Activated CD4-positive, alpha-beta T cell treated with anti-CD3 and anti-CD28 coated beads, Interleukin-2, amount 10 ng/mL, durations not matched to agents 7 days and 5 days (primary cell): ENCODE measurements at regions not wholly inside any gene's neighbourhood (a gene's known extent, or its start where the extent isn't known, plus 50 kb on each side); places are given as distances from the start of the nearest gene placed in this dataset.
"Not testable (repeated sequence)": the region's sequence is repeated elsewhere in the genome, so short reads cannot be mapped to it uniquely, and the experiment has no call there.

Experiments
- CTCF ChIA-PET: fragments of 350-600 bp; sonication (Branson Sonifier 250); formaldehyde crosslinking; loops from one replicate; lab custom pipeline; 2021; ENCODE audit warnings: antibody characterized with exemption; lab: Charles Lee
- POLR2A ChIA-PET: fragments of 350-600 bp; sonication (Branson Sonifier 250); formaldehyde crosslinking; loops from one replicate; lab custom pipeline; 2021; ENCODE audit warnings: antibody characterized with exemption; lab: Charles Lee
- DNase-seq: peaks from one replicate; pipeline ENCODE4 v3.0.0-alpha.2; 2020
- H3K27ac Mint-ChIP-seq: one replicate; pipeline ENCODE4 v1.8.0; 2021; ENCODE audit warnings: mild to moderate bottlenecking, moderate library complexity, mixed read lengths
- H3K27me3 Mint-ChIP-seq: one replicate; pipeline ENCODE4 v1.8.0; 2021; ENCODE audit warnings: mixed read lengths
- H3K36me3 Mint-ChIP-seq: one replicate; pipeline ENCODE4 v1.8.0; 2021; ENCODE audit warnings: low read depth, mixed read lengths
- H3K4me1 Mint-ChIP-seq: one replicate; pipeline ENCODE4 v1.8.0; 2021; ENCODE audit warnings: mixed read lengths
- H3K4me3 Mint-ChIP-seq: one replicate; pipeline ENCODE4 v1.8.0; 2021; ENCODE audit warnings: mild to moderate bottlenecking, moderate library complexity, mixed read lengths
- H3K9me3 Mint-ChIP-seq: one replicate; pipeline ENCODE4 v1.8.0; 2021; ENCODE audit warnings: mixed read lengths

DNA sequence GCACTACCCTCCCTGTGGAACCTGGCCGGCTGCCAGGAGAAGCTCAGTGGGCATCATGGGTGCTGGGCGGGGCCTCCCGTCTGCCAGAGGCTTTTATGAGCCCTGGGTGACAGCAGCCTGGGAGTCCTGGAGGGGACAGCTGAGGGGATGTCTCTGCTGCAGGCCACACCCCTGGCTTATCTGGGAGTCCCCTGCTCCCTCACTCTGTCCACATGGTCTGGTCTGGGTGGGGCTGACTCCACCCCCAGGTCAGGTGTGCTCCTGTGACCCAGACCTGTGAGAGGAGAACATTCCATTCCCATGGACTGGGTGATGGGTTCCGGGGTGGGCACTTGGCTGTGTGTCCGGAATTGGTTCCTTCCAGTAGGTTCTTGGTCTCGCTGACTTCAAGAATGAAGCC is 369.3 kb upstream of the SFSWAP start:
- H3K27me3 Mint-ChIP-seq, H3K4me1 Mint-ChIP-seq, DNase-seq, H3K4me3 Mint-ChIP-seq, CTCF ChIA-PET, H3K9me3 Mint-ChIP-seq, H3K36me3 Mint-ChIP-seq, H3K27ac Mint-ChIP-seq, POLR2A ChIA-PET: not testable (repeated sequence)

DNA sequence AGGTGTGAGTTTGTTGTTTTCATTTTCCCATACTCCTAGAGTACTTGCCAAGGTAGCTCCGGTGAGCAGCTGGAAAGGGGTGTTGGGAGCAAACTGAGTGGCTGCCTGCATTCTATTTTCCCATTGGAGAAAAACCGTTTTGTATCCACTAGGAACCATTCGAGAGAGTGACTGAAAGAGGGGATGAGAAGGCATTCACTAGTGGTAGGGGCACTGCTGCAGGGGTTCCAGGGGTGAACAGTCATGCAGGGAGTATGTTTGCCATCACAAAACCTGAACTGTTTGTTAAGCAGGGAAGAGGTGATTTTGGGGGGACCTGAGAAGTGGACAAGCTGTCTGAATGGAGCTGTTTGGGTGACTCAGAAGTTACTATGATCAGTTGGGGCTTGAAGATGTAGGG is 367.5 kb upstream of the SFSWAP start:
- H3K9me3 Mint-ChIP-seq, H3K36me3 Mint-ChIP-seq, DNase-seq, H3K27me3 Mint-ChIP-seq, POLR2A ChIA-PET, H3K27ac Mint-ChIP-seq, H3K4me1 Mint-ChIP-seq, CTCF ChIA-PET, H3K4me3 Mint-ChIP-seq: not testable (repeated sequence)

DNA sequence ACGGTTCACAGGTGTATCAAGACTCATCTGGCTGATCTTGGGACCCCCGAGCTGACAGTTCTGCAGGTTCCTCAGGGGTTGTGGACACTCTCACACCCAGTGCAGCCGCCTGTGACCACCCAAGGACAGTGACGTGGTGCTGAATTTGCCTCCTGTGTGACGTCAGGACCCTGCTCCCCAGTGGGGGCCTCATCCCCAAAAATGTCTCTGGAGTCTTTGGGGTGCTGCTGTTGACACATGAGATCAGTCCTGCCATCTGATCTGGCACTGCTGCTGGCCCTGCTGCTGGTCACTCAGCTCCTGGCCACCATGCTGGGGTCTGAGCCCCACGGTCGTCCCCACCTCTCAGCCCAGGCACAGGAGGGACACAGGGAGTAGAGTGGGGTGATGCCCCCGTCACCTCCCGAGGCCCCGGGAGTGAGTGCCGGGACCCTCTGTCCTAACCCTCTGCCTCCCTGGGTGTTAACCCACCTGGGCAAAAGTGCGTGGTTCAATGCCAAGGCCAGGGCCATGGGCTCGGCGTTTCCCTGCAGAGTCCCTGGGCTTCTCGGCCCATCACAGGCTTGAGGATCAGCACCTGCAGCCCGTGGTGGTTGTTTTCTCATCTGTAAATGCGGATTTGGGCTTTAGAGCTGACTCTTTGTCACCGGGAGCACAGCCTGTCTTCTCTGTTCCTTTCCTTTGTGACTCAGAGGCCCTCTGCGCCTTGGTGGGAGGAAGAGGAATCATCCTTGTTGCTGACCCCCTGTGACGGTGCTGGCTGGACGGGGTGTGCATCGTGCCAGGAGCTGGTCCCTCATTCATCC is 366.0 kb upstream of the SFSWAP start:
- POLR2A ChIA-PET, H3K4me3 Mint-ChIP-seq, CTCF ChIA-PET, H3K4me1 Mint-ChIP-seq, H3K27me3 Mint-ChIP-seq, H3K36me3 Mint-ChIP-seq, H3K9me3 Mint-ChIP-seq, DNase-seq, H3K27ac Mint-ChIP-seq: not testable (repeated sequence)

DNA sequence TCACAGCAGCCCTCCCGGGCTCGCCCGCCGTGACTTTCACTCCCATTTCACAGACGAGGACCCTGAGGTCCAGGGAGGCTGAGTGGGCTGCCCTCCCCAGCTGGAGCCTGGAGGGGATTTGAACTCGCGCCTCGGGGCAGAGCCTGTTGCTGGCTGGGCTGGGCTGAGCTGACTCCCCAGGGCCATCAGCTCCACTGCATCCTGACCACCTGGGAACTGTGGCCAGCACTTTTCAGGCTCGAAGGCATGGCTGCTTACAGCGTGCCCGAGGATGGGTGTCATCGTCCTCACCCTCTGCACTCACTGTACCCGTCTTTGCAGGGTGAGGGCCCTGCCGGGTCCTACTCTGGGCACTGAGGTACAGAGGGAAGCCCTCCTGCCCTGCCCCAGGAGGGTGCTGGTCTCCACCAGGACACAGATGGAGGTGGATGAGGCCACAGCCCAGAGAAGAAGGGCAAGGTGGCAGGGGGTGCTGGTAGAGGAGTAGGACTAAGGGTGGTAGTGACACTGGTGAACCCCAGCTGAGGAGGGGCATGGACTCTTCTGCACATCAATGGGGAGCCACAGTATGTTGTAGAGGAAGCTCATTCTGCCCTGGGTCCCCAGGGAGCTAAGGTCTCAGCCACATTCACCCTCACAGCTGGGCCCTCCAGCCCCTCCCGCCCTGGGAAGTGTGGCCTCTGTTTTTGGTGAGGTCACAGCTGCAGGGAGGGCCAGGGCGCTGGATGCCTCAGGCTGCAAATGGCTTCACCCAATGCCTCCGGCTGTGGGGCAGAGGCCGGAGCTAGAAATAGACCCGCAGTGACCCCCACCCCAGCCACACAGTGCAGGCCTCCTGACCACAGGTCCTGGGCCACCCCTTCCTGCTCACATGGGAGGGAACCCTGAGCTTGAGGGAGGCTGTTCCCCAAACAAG is 365.1 kb upstream of the SFSWAP start:
- no peak overlapping the region for H3K27ac Mint-ChIP-seq
- no peaks in the 10 kb centered on the region for H3K36me3 Mint-ChIP-seq
- no peaks in the 10 kb centered on the region for H3K4me1 Mint-ChIP-seq
- no peaks in the 10 kb centered on the region for H3K27me3 Mint-ChIP-seq
- ChIA-PET POLR2A (no interaction called here), CTCF (no interaction called here)
- H3K9me3 Mint-ChIP-seq: no peaks in the 10 kb centered on the region
- no peak overlapping the region for H3K4me3 Mint-ChIP-seq
- no peak for DNase-seq

DNA sequence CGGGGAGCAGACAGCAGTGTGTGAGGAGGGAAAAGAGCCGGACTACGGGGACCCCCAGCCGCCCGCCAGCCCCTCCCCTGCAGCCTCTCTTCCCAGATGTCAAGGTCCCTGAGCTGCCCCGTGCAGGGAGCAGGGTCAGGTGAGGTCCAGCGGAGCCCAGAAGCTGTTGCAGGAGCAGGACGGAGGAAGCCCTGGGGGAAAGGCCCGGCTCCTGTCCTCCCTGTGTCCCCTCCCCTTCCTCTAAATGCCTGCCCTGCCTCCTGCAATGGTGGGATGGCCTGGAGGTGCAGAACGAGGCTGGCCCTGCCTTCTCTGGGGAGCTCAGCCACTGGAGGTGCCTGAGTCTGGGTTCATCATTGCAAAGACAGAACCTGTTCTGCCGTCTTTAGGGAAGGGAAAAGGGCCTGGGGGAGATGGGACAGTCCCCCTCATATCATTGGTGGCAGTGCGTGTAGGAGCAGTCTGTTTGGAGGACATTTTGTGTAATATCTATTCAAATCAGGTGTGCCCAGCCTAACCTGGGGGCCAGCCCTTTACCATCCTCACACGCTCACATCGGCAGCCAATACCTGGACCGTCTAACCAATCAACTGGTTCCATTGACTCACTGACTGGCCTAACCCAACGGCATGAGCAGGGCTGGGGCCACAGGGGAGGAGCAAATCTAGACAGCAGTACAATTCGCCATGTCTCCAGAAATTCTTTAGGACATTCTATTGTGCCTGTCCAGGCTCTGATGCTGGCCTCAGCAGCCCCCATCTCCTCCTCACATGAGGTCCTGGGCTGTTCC is 364.1 kb upstream of the SFSWAP start:
- Mint-ChIP-seq H3K36me3 (peaks cover 3% of the 10 kb centered on the region), H3K27me3 (no peaks in the 10 kb centered on the region), H3K4me1 (no peaks in the 10 kb centered on the region), H3K9me3 (no peaks in the 10 kb centered on the region), H3K27ac (no peak overlapping the region), H3K4me3 (no peak overlapping the region)
- CTCF ChIA-PET: no interaction called here
- no peak for DNase-seq
- POLR2A ChIA-PET: no interaction called here

DNA sequence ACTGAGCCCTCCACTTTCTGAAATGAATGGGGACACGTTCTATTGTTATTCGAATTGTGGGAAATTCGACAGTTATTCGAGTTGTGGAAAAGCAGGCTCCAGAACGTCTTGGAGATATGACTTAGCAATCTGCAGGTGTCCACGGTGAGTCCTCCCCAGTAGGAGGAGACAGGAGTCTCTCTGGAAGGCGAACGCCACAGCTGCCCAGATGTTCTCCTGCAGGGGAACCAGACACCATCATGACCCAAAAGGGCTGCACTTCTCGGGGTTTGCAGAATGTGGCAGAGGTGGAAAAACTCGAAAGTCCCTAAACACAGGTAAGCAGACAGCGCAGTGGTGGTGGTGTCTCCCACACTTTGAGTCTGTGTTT is 363.6 kb upstream of the SFSWAP start:
- Mint-ChIP-seq H3K4me1 (no peaks in the 10 kb centered on the region), H3K36me3 (peaks cover 3% of the 10 kb centered on the region), H3K9me3 (no peaks in the 10 kb centered on the region), H3K27ac (no peak overlapping the region), H3K4me3 (no peak overlapping the region), H3K27me3 (no peaks in the 10 kb centered on the region)
- ChIA-PET CTCF (no interaction called here), POLR2A (no interaction called here)
- no peak for DNase-seq

DNA sequence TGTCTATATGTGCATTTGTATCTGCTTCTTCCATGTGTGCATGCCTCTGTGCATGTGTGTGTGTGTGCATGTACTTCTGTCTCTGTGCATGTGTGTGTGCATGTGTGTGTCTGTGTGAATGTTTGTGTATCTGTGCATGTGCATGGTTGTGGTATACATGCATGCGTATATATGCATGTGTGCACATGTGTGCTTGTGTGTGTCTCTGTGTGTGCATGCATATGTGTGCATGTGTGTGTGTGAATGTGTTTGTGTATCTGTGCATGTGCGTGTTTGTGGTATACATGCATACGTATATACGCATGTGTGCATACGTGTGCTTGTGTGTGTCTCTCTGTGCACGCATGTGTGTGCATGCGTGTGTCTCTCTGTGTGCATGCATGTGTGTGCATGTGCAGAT is 363.2 kb upstream of the SFSWAP start:
- Mint-ChIP-seq H3K27me3 (no peaks in the 10 kb centered on the region), H3K9me3 (no peaks in the 10 kb centered on the region), H3K4me3 (no peak overlapping the region), H3K36me3 (peaks cover 3% of the 10 kb centered on the region), H3K27ac (no peak overlapping the region), H3K4me1 (no peaks in the 10 kb centered on the region)
- CTCF ChIA-PET: no interaction called here
- POLR2A ChIA-PET: no interaction called here
- no peak for DNase-seq

DNA sequence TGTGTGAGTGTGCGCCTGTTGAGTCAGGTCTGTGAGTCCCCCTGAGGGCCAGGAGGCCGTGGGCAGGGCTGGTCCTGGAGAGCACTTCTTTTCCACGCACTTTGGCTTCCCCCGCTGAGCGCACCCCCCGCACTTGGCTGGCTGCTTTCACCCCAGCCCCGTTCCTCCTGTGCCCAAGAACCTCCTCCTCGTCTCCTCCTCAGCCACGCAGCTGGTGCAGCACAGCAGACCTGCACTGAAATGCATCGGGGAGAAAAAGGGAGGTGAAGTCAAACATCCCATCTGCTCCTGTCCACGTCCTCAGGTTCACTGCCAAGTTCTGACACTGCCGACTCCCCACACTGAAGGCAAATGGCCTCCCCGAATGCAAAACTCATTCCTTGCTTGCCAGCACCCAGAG is 362.7 kb upstream of the SFSWAP start:
- DNase-seq: no peak
- H3K27ac Mint-ChIP-seq: no peak overlapping the region
- POLR2A ChIA-PET: no interaction called here

DNA sequence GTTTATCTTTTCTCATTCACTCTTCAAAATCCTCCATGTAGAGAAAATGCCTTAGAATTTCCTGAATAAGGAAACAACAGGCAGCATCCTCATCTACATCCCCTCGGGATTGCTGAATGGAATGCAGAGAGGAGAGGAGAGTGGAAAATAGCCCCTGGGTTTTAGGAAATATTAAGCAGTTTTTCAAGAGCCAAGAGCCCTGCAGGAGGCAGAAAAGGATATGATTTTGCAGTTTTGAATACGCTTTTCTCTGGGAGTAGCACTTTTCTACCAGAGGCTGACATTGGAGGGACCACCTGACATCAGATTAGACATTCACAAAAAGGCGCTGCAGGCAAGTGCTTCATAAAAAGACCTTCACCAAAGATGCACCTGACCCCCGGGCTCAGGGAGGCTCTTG is 362.2 kb upstream of the SFSWAP start:
- Mint-ChIP-seq H3K9me3 (no peaks in the 10 kb centered on the region), H3K36me3 (peaks cover 3% of the 10 kb centered on the region), H3K4me3 (no peak overlapping the region), H3K27me3 (no peaks in the 10 kb centered on the region), H3K4me1 (no peaks in the 10 kb centered on the region), H3K27ac (no peak overlapping the region)
- ChIA-PET POLR2A (no interaction called here), CTCF (no interaction called here)
- no peak for DNase-seq

More for the DNA sequence above, 362.7 kb upstream of the SFSWAP start:
- no peaks in the 10 kb centered on the region for H3K27me3 Mint-ChIP-seq
- H3K9me3 Mint-ChIP-seq: no peaks in the 10 kb centered on the region
- CTCF ChIA-PET: no interaction called here
- H3K4me1 Mint-ChIP-seq: no peaks in the 10 kb centered on the region
- peaks cover 3% of the 10 kb centered on the region for H3K36me3 Mint-ChIP-seq
- H3K4me3 Mint-ChIP-seq: no peak overlapping the region

DNA sequence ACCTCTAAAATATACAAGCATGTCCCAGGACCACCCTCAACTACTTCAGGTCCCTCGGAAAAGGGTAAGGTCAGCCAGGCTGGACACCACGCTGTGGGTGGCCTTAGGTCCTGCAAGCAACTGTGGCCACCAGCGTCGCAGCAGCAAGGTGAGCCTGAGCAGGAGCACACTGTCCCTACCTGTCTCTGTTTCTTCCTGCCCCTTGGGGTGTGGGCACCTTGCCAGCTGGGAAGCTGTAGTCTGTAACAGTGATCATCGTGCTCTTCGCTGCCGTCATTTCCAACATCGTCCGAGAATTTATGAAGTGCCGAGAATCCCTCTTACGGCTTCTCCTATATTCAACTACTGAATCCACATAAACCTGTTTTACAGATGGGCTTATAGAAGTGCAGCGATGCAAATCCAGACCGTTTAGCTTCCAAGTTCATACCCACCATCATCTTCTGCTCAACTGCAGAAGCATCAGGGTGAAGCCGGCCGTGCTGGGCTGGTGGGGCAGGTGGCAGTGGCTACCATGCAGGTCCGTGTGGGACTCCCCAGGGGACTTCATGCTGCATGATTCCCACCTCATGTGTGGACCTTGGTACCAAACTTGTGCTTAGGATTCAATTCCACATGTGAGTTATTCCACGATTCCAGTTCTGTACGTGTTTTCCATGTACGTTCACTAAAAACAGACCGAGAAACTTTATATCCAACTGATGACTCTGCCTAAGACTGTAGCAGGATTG is 361.3 kb upstream of the SFSWAP start:
- peaks cover 3% of the 10 kb centered on the region for H3K36me3 Mint-ChIP-seq
- H3K9me3 Mint-ChIP-seq: no peaks in the 10 kb centered on the region
- H3K4me1 Mint-ChIP-seq: no peaks in the 10 kb centered on the region
- CTCF ChIA-PET: no interaction called here
- DNase-seq: no peak
- H3K27me3 Mint-ChIP-seq: no peaks in the 10 kb centered on the region
- POLR2A ChIA-PET: no interaction called here
- H3K27ac Mint-ChIP-seq: no peak overlapping the region
- H3K4me3 Mint-ChIP-seq: no peak overlapping the region

DNA sequence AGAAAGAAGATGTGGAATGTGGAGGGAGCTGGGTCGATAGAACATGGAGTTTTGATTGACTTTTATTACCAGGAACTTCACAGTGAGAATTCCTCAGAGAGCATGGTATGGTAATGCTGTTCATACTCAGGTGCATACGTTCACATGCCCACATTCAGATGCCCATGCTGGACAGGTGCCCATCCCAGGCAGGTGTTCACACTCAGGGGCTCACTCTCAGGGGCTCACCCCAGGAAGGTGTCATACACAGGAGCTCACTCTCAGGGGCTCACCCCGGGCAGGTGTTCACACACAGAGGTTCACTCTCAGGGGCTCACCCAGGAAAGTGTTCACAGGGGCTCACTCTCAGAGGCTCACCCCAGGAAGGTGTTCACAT is 360.0 kb upstream of the SFSWAP start:
- no peaks in the 10 kb centered on the region for H3K4me1 Mint-ChIP-seq
- no peaks in the 10 kb centered on the region for H3K27me3 Mint-ChIP-seq
- H3K36me3 Mint-ChIP-seq: peaks cover 3% of the 10 kb centered on the region
- no peak overlapping the region for H3K27ac Mint-ChIP-seq
- POLR2A ChIA-PET: no interaction called here
- DNase-seq: no peak
- no peaks in the 10 kb centered on the region for H3K9me3 Mint-ChIP-seq
- CTCF ChIA-PET: no interaction called here
- no peak overlapping the region for H3K4me3 Mint-ChIP-seq

DNA sequence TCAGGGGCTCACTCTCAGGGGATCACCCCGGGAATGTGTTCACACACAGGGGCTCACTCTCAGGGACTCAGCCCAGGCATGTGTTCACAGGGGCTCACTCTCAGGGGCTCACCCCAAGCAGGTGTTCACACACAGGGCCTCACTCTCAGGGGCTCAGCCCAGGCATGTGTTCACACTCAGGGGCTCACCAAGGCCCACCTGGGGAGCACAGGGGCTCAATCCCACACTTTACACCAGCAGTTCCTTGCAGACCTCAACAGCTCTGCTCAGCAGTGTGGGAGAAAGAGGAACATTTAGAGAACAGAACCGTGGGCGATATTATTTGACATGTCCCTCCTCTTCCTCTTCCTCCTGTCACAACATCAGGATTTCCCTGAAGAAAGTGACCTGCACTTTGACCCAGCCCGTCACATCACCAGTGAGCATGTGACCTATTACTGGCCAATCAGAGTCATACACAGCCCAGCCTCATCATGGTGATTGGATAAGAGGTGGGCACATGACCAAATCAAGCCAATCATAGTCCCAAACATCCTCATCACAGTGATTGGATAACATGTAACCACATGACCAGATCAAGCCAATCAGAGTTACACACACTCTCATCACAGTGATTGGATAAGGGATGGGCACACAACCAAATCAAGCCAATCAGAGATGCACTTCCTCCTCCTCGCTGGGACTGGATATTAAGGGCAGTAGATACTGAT is 359.4 kb upstream of the SFSWAP start:
- Mint-ChIP-seq H3K27me3 (no peaks in the 10 kb centered on the region), H3K36me3 (peaks cover 3% of the 10 kb centered on the region), H3K4me1 (no peaks in the 10 kb centered on the region), H3K9me3 (no peaks in the 10 kb centered on the region), H3K27ac (no peak overlapping the region), H3K4me3 (no peak overlapping the region)
- no peak for DNase-seq
- POLR2A ChIA-PET: no interaction called here
- CTCF ChIA-PET: no interaction called here
